K562 (cell line): ENCODE measurements at regions not wholly inside any gene's neighbourhood (a gene's known extent, or its start where the extent isn't known, plus 50 kb on each side); places are given as distances from the start of the nearest gene placed in this dataset.

Source experiments
- ATAC-seq: fragments of 200-7000 bp; cut with Tn5 transposase; 3 replicates; pipeline ENCODE4 v1.9.1; 2020; ENCODE audit warnings: moderate library complexity
- BruUV-seq: library from RNA; stranded (reverse); fragments of 400-500 nt; replicated peaks from 2 replicates; lab custom pipeline; 2021; lab: Mats Ljungman, UMichigan
- CTCF ChIA-PET: fragments of 300-600 bp; formaldehyde crosslinking; extraction: SDS; loops from one replicate; lab custom pipeline; 2021; ENCODE audit warnings: low intra/inter-chr PET ratio; lab: Yijun Ruan, JAX
- POLR2A ChIA-PET: fragments of 300-600, 350-650 bp; sonication (Branson Sonifier 250); formaldehyde crosslinking; extraction: SDS; loops from one replicate; lab custom pipeline; 2021; ENCODE audit warnings: antibody characterized with exemption, inconsistent platforms; lab: Yijun Ruan, JAX
- DNase-seq, 4 experiments: peaks; one replicate each; pipeline versions ENCODE4 v3.0.0 to v3.0.0-alpha.2; 2011 to 2018; ENCODE audit warnings: low spot score in 3 of 4, mixed read lengths in 3 of 4; ENCODE audit errors: extremely low read depth in 1 of 4
- FAIRE-seq: peaks from 2 replicates; lab custom pipeline; 2011; peaks lifted over from hg19 to GRCh38; lab: Jason Lieb, UNC
- H2AFZ ChIP-seq: 2 replicates; pipeline ENCODE4 v1.6.0; 2011; ENCODE audit warnings: low read depth, low read length, control low read depth, inconsistent platforms
- H3K27ac ChIP-seq: fragments of 200-600 bp; 3 replicates; pipeline ENCODE4 v1.8.0; 2011; ENCODE audit warnings: low read depth, mild to moderate bottlenecking, control low read depth, inconsistent platforms, low read length, moderate library complexity, mixed read lengths; ENCODE audit errors: extremely low read depth
- H3K27me3 ChIP-seq, 2 experiments: fragments of 300-600 bp in 1 of 2; 2 replicates in 1 of 2; 3 replicates in 1 of 2; pipeline versions ENCODE4 v1.6.0 to v1.8.0; 2011; ENCODE audit warnings: inconsistent platforms in 2 of 2, low read length in 2 of 2, mild to moderate bottlenecking in 1 of 2, mixed read lengths in 1 of 2, moderate library complexity in 1 of 2; ENCODE audit not compliant: control insufficient read depth in 2 of 2, insufficient read depth in 2 of 2
- H3K36me3 ChIP-seq: fragments of 300-600 bp; 3 replicates; pipeline ENCODE4 v1.8.0; 2011; ENCODE audit warnings: mild to moderate bottlenecking, low read length, inconsistent platforms; ENCODE audit not compliant: control insufficient read depth, insufficient read depth
- H3K4me1 ChIP-seq, 2 experiments: fragments of 200-600 bp in 1 of 2; replicated peaks in 1 of 2; 2 replicates in 1 of 2; 3 replicates in 1 of 2; pipeline versions ENCODE4 v1.5.1 to v1.8.0; 2011; ENCODE audit warnings: inconsistent platforms in 2 of 2, low read length in 2 of 2, mild to moderate bottlenecking in 1 of 2, mixed read lengths in 1 of 2, moderate library complexity in 1 of 2; ENCODE audit not compliant: control insufficient read depth in 2 of 2, insufficient read depth in 2 of 2
- H3K4me2 ChIP-seq: 2 replicates; pipeline ENCODE4 v1.6.1; 2011; ENCODE audit warnings: low read length, control low read depth, inconsistent platforms, mixed read lengths; ENCODE audit not compliant: insufficient read depth
- H3K4me3 ChIP-seq: fragments of 200-600 bp; sonication (generic), shearing (Covaris generic); 2 replicates; pipeline ENCODE4 v1.5.1; 2016; ENCODE audit warnings: control low read depth, inconsistent platforms
- H3K79me2 ChIP-seq: fragments of 200-600 bp; 3 replicates; pipeline ENCODE4 v1.8.0; 2011; ENCODE audit warnings: low read length, inconsistent platforms; ENCODE audit not compliant: control insufficient read depth, insufficient read depth
- H3K9ac ChIP-seq, 2 experiments: 2 replicates each; pipeline versions ENCODE4 v1.6.0 to v1.6.1; 2011; ENCODE audit warnings: low read depth in 2 of 2, low read length in 2 of 2, control low read depth in 1 of 2, inconsistent platforms in 1 of 2, mild to moderate bottlenecking in 1 of 2, mixed read lengths in 1 of 2; ENCODE audit not compliant: insufficient read depth in 1 of 2
- H3K9me1 ChIP-seq: one replicate; pipeline ENCODE4 v1.6.0; 2011; ENCODE audit warnings: inconsistent platforms, mild to moderate bottlenecking, low read length, moderate library complexity; ENCODE audit not compliant: control insufficient read depth, insufficient read depth
- H3K9me3 ChIP-seq: replicated peaks from 2 replicates; pipeline ENCODE4 v1.5.1; 2011; ENCODE audit warnings: low read depth, low read length, inconsistent platforms; ENCODE audit not compliant: control insufficient read depth, insufficient read depth
- H4K20me1 ChIP-seq: replicated peaks from 2 replicates; pipeline ENCODE4 v1.6.1; 2011; ENCODE audit warnings: low read length, inconsistent platforms, mixed read lengths; ENCODE audit not compliant: control insufficient read depth, insufficient read depth
- MAFG ChIP-seq: fragments of 450-650 bp; conservative IDR thresholded peaks from 2 replicates; pipeline ENCODE4 v1.6.1; 2016; ENCODE audit warnings: missing genetic modification characterization, missing compliant biosample characterization
- NFIC ChIP-seq: fragments of 450-650 bp; IDR thresholded peaks from 2 replicates; pipeline ENCODE4 v1.6.1; 2017; ENCODE audit warnings: mild to moderate bottlenecking, inconsistent platforms
- POLR2B ChIP-seq: fragments of 450-650 bp; IDR thresholded peaks from 2 replicates; pipeline ENCODE4 v1.6.1; 2018; ENCODE audit warnings: low read depth; ENCODE audit not compliant: partially characterized antibody
- TRIM28 ChIP-seq: fragments of 450-650 bp; IDR thresholded peaks from 2 replicates; pipeline ENCODE4 v1.6.1; 2017
- ZNF41 ChIP-seq: fragments of 250-450 bp; sonication (Bioruptor Pico); conservative IDR thresholded peaks from 2 replicates; pipeline ENCODE4 v1.4.0; 2020; ENCODE audit warnings: mild to moderate bottlenecking
- ZNF589 ChIP-seq: fragments of 200-800 bp; sonication (Bioruptor generic); IDR thresholded peaks from 2 replicates; pipeline ENCODE4 v1.6.1; 2016; ENCODE audit warnings: low read depth, missing genetic modification characterization, missing compliant biosample characterization
- WGBS: fragments of 100-300 bp; shearing (Covaris generic); methylation state at CpG from one replicate; pipeline ENCODE4 v1.1.6; 2016; ENCODE audit warnings: low coverage, mixed read lengths; ENCODE audit not compliant: insufficient coverage; ENCODE audit errors: missing lambda C conversion rate; 5-methylcytosine and 5-hydroxymethylcytosine counted together
- in situ Hi-C: fragments of 300-500 bp; cut with MboI; formaldehyde crosslinking; loops from 4 replicates; pipeline ENCODE4 v1.15.0; 2018; ENCODE audit warnings: inconsistent platforms, mixed read lengths
- intact Hi-C: fragments of 100-400 bp; cut with micrococcal nuclease; formaldehyde crosslinking; loops from 2 replicates; pipeline ENCODE4 v1.14.2; 2022
- TF ChIP-seq, protein P1 (sequence below): fragments of 450-650 bp; IDR thresholded peaks from 2 replicates; pipeline ENCODE4 v1.6.1; 2016; ENCODE audit warnings: mild to moderate bottlenecking, moderate library complexity

GRCh38 chr9:10843151-10843550, 230.3 kb upstream of the PTPRD start:
- Histone ChIP-seq H3K9ac (no peak overlapping the region), H3K4me1 (no peaks in the 10 kb centered on the region), H2AFZ (no peak overlapping the region), H3K4me2 (no peak overlapping the region), H3K9me1 (no peaks in the 10 kb centered on the region), H3K27me3 (no peaks in the 10 kb centered on the region), H3K9me3 (no peaks in the 10 kb centered on the region), H3K27ac (no peak overlapping the region), H3K79me2 (no peaks in the 10 kb centered on the region), H3K36me3 (no peaks in the 10 kb centered on the region), H4K20me1 (no peaks in the 10 kb centered on the region), H3K4me3 (no peak overlapping the region)
- WGBS: 8% methylated on average over 3 of the region's 3 CpGs
- BruUV-seq: no TSS peak
- ATAC-seq (no peak), DNase-seq (no peak), FAIRE-seq (no peak)
- no peak for TF ChIP-seq ZNF41 (CRISPR knock-in tag)
- no peak for TF ChIP-seq TRIM28
- TF ChIP-seq, protein P1, sequence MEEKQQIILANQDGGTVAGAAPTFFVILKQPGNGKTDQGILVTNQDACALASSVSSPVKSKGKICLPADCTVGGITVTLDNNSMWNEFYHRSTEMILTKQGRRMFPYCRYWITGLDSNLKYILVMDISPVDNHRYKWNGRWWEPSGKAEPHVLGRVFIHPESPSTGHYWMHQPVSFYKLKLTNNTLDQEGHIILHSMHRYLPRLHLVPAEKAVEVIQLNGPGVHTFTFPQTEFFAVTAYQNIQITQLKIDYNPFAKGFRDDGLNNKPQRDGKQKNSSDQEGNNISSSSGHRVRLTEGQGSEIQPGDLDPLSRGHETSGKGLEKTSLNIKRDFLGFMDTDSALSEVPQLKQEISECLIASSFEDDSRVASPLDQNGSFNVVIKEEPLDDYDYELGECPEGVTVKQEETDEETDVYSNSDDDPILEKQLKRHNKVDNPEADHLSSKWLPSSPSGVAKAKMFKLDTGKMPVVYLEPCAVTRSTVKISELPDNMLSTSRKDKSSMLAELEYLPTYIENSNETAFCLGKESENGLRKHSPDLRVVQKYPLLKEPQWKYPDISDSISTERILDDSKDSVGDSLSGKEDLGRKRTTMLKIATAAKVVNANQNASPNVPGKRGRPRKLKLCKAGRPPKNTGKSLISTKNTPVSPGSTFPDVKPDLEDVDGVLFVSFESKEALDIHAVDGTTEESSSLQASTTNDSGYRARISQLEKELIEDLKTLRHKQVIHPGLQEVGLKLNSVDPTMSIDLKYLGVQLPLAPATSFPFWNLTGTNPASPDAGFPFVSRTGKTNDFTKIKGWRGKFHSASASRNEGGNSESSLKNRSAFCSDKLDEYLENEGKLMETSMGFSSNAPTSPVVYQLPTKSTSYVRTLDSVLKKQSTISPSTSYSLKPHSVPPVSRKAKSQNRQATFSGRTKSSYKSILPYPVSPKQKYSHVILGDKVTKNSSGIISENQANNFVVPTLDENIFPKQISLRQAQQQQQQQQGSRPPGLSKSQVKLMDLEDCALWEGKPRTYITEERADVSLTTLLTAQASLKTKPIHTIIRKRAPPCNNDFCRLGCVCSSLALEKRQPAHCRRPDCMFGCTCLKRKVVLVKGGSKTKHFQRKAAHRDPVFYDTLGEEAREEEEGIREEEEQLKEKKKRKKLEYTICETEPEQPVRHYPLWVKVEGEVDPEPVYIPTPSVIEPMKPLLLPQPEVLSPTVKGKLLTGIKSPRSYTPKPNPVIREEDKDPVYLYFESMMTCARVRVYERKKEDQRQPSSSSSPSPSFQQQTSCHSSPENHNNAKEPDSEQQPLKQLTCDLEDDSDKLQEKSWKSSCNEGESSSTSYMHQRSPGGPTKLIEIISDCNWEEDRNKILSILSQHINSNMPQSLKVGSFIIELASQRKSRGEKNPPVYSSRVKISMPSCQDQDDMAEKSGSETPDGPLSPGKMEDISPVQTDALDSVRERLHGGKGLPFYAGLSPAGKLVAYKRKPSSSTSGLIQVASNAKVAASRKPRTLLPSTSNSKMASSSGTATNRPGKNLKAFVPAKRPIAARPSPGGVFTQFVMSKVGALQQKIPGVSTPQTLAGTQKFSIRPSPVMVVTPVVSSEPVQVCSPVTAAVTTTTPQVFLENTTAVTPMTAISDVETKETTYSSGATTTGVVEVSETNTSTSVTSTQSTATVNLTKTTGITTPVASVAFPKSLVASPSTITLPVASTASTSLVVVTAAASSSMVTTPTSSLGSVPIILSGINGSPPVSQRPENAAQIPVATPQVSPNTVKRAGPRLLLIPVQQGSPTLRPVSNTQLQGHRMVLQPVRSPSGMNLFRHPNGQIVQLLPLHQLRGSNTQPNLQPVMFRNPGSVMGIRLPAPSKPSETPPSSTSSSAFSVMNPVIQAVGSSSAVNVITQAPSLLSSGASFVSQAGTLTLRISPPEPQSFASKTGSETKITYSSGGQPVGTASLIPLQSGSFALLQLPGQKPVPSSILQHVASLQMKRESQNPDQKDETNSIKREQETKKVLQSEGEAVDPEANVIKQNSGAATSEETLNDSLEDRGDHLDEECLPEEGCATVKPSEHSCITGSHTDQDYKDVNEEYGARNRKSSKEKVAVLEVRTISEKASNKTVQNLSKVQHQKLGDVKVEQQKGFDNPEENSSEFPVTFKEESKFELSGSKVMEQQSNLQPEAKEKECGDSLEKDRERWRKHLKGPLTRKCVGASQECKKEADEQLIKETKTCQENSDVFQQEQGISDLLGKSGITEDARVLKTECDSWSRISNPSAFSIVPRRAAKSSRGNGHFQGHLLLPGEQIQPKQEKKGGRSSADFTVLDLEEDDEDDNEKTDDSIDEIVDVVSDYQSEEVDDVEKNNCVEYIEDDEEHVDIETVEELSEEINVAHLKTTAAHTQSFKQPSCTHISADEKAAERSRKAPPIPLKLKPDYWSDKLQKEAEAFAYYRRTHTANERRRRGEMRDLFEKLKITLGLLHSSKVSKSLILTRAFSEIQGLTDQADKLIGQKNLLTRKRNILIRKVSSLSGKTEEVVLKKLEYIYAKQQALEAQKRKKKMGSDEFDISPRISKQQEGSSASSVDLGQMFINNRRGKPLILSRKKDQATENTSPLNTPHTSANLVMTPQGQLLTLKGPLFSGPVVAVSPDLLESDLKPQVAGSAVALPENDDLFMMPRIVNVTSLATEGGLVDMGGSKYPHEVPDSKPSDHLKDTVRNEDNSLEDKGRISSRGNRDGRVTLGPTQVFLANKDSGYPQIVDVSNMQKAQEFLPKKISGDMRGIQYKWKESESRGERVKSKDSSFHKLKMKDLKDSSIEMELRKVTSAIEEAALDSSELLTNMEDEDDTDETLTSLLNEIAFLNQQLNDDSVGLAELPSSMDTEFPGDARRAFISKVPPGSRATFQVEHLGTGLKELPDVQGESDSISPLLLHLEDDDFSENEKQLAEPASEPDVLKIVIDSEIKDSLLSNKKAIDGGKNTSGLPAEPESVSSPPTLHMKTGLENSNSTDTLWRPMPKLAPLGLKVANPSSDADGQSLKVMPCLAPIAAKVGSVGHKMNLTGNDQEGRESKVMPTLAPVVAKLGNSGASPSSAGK: no peak
- TF ChIP-seq POLR2B: no peak
- no peak for TF ChIP-seq ZNF589
- TF ChIP-seq NFIC: no peak
- no peak for TF ChIP-seq MAFG (tag)
- ChIA-PET CTCF (no interaction called here), POLR2A (interaction anchor here (0.6 kb wide), 1 partner anchor 1533 kb away, joined by 3 read pairs; no protein-coding TSS in a partner anchor)
- intact Hi-C loops: no loop called here
- in situ Hi-C loops: no loop called here
